HepG2 (cell line): ENCODE measurements at regions not wholly inside any gene's neighbourhood (a gene's known extent, or its start where the extent isn't known, plus 50 kb on each side); places are given as distances from the start of the nearest gene placed in this dataset.

Experiments used
- ATAC-seq: fragments of 200-7000 bp; cut with Tn5 transposase; 3 replicates; pipeline ENCODE4 v1.9.1; 2020; ENCODE audit warnings: mild to moderate bottlenecking, moderate library complexity
- BruUV-seq: library from RNA; stranded (reverse); fragments of 400-500 nt; replicated peaks from 2 replicates; lab custom pipeline; 2021; lab: Mats Ljungman, UMichigan
- CTCF ChIA-PET: fragments of 300-600 bp; formaldehyde crosslinking; extraction: SDS; loops from one replicate; lab custom pipeline; 2021; ENCODE audit warnings: low total read pairs, inconsistent platforms, low intra/inter-chr PET ratio; lab: Yijun Ruan, JAX
- POLR2A ChIA-PET: fragments of 350-600 bp; sonication (Branson Sonifier 250); formaldehyde crosslinking; loops from one replicate; lab custom pipeline; 2020; ENCODE audit warnings: antibody characterized with exemption, inconsistent platforms; lab: Yijun Ruan, JAX
- DNase-seq: peaks from one replicate; pipeline ENCODE4 v3.0.0-alpha.2; 2015; ENCODE audit warnings: low spot score
- FAIRE-seq: peaks from 3 replicates; lab custom pipeline; 2011; peaks lifted over from hg19 to GRCh38; lab: Jason Lieb, UNC
- H2AFZ ChIP-seq: one replicate; pipeline ENCODE4 v1.6.1; 2011; ENCODE audit warnings: low read length, inconsistent platforms
- H3K27ac ChIP-seq: fragments of 300-600 bp; 3 replicates; pipeline ENCODE4 v1.8.0; 2011; ENCODE audit warnings: mixed run types, mild to moderate bottlenecking, mixed read lengths, low read length, inconsistent platforms; ENCODE audit not compliant: insufficient read depth; ENCODE audit errors: extremely low read length
- H3K27me3 ChIP-seq, 2 experiments: fragments of 200-600 bp in 1 of 2; 2 replicates in 1 of 2; 3 replicates in 1 of 2; pipeline versions ENCODE4 v1.6.0 to v1.8.0; 2011; ENCODE audit warnings: low read length in 2 of 2, mild to moderate bottlenecking in 2 of 2, moderate library complexity in 2 of 2, inconsistent platforms in 1 of 2; ENCODE audit not compliant: insufficient read depth in 2 of 2, control insufficient read depth in 1 of 2
- H3K36me3 ChIP-seq, 2 experiments: fragments of 200-600 bp in 1 of 2; replicated peaks in 1 of 2; 2 replicates in 1 of 2; 3 replicates in 1 of 2; pipeline versions ENCODE4 v1.5.1 to v1.8.0; 2011; ENCODE audit warnings: low read length in 2 of 2, inconsistent platforms in 1 of 2; ENCODE audit not compliant: insufficient read depth in 2 of 2, control insufficient read depth in 1 of 2
- H3K4me1 ChIP-seq: 2 replicates; pipeline ENCODE4 v1.5.1; 2012; ENCODE audit warnings: low read length, inconsistent platforms; ENCODE audit not compliant: insufficient read depth
- H3K4me2 ChIP-seq: 2 replicates; pipeline ENCODE4 v1.6.0; 2011; ENCODE audit warnings: low read depth, low read length, inconsistent platforms
- H3K4me3 ChIP-seq, 3 experiments: fragments of 200-600 bp in 1 of 3; sonication (generic), shearing (Covaris generic) in 1 of 3; replicated peaks in 1 of 3; 2 replicates each; pipeline ENCODE4 v1.5.1; 2011 to 2016; ENCODE audit warnings: low read length in 3 of 3, inconsistent platforms in 2 of 3, low read depth in 2 of 3, mild to moderate bottlenecking in 2 of 3, control low read depth in 1 of 3, mixed read lengths in 1 of 3; ENCODE audit not compliant: insufficient read depth in 1 of 3
- H3K79me2 ChIP-seq: one replicate; pipeline ENCODE4 v1.6.1; 2011; ENCODE audit warnings: low read length, inconsistent platforms; ENCODE audit not compliant: insufficient read depth
- H3K9ac ChIP-seq: 2 replicates; pipeline ENCODE4 v1.6.0; 2011; ENCODE audit warnings: mild to moderate bottlenecking, low read depth, low read length, inconsistent platforms; ENCODE audit not compliant: insufficient read depth
- H3K9me3 ChIP-seq: 2 replicates; pipeline ENCODE4 v1.5.1; 2012; ENCODE audit warnings: mild to moderate bottlenecking, low read length
- H4K20me1 ChIP-seq: 2 replicates; pipeline ENCODE4 v1.6.0; 2011; ENCODE audit warnings: inconsistent platforms, mild to moderate bottlenecking, low read length, moderate library complexity; ENCODE audit not compliant: insufficient read depth
- ADNP ChIP-seq: sonication (generic); formaldehyde crosslinking; IDR thresholded peaks from 2 replicates; pipeline ENCODE4 v1.4.0; 2020; ENCODE audit warnings: missing genetic modification reagents
- CC2D1A ChIP-seq: sonication (generic); formaldehyde crosslinking; IDR thresholded peaks from 2 replicates; pipeline ENCODE4 v1.8.1; 2023; ENCODE audit warnings: mild to moderate bottlenecking, missing genetic modification reagents
- HCFC1 ChIP-seq: fragments of 150-350 bp; IDR thresholded peaks from 2 replicates; pipeline ENCODE4 v1.6.1; 2014; ENCODE audit warnings: low read depth, low read length
- IRX3 ChIP-seq: sonication (generic); formaldehyde crosslinking; IDR thresholded peaks from 2 replicates; pipeline ENCODE4 v1.8.1; 2023; ENCODE audit warnings: mild to moderate bottlenecking, low read depth, missing genetic modification reagents, borderline replicate concordance
- MAFG ChIP-seq: sonication (generic); formaldehyde crosslinking; IDR thresholded peaks from 2 replicates; pipeline ENCODE4 v1.5.1; 2020; ENCODE audit warnings: mild to moderate bottlenecking, missing genetic modification reagents
- RBFOX2 ChIP-seq: fragments of 200-400 bp; formaldehyde crosslinking; IDR thresholded peaks from 2 replicates; pipeline ENCODE4 v1.6.1; 2017; ENCODE audit warnings: low read depth, mild to moderate bottlenecking, low read length
- ZBTB21 ChIP-seq: sonication (generic); formaldehyde crosslinking; IDR thresholded peaks from 2 replicates; pipeline ENCODE4 v1.4.0; 2020; ENCODE audit warnings: missing genetic modification reagents
- ZNF350 ChIP-seq: sonication (generic); formaldehyde crosslinking; IDR thresholded peaks from 2 replicates; pipeline ENCODE4 v1.4.0; 2020; ENCODE audit warnings: mild to moderate bottlenecking, low read depth, missing genetic modification reagents, borderline replicate concordance
- ZSCAN21 ChIP-seq: sonication (generic); formaldehyde crosslinking; IDR thresholded peaks from 2 replicates; pipeline ENCODE4 v1.8.0; 2022; ENCODE audit warnings: mild to moderate bottlenecking, missing genetic modification reagents, moderate library complexity, borderline replicate concordance
- ZSCAN30 ChIP-seq: sonication (generic); formaldehyde crosslinking; IDR thresholded peaks from 2 replicates; pipeline ENCODE4 v1.5.0; 2020; ENCODE audit warnings: mild to moderate bottlenecking, missing genetic modification reagents
- WGBS: methylation state at CpG from one replicate; pipeline ENCODE4 v1.1.6; 2017; ENCODE audit warnings: low lambda C conversion rate; 5-methylcytosine and 5-hydroxymethylcytosine counted together
- in situ Hi-C: cut with HindIII; loops from 2 replicates; pipeline ENCODE4 v1.10.0; 2017; ENCODE audit warnings: low pct_unique_long_range_greater_than_20kb; ENCODE audit not compliant: extremely low pct_ligation_motif_present
- intact Hi-C: fragments of 100-400 bp; cut with micrococcal nuclease; formaldehyde crosslinking; loops from one replicate; pipeline ENCODE4 v1.10.0; 2022; ENCODE audit not compliant: unreplicated experiment
- TF ChIP-seq, protein P1 (sequence below): sonication (generic); formaldehyde crosslinking; IDR thresholded peaks from 2 replicates; pipeline ENCODE4 v1.5.0; 2020; ENCODE audit warnings: missing genetic modification reagents
- TF ChIP-seq, protein P2 (sequence below): sonication (generic); IDR thresholded peaks from 2 replicates; pipeline ENCODE4 v1.6.1; 2016; ENCODE audit warnings: low read depth, borderline replicate concordance
- TF ChIP-seq, protein P3 (sequence below): sonication (generic); formaldehyde crosslinking; IDR thresholded peaks from 2 replicates; pipeline ENCODE4 v1.5.0; 2020; ENCODE audit warnings: missing genetic modification reagents
- TF ChIP-seq, protein P4 (sequence below): sonication (generic); formaldehyde crosslinking; IDR thresholded peaks from 2 replicates; pipeline ENCODE4 v1.5.1; 2020; ENCODE audit warnings: mild to moderate bottlenecking, moderate library complexity, missing genetic modification reagents
- TF ChIP-seq, protein P5 (sequence below): sonication (generic); formaldehyde crosslinking; IDR thresholded peaks from 2 replicates; pipeline ENCODE4 v1.5.0; 2020; ENCODE audit warnings: missing genetic modification reagents
- TF ChIP-seq, protein P6 (sequence below): sonication (generic); formaldehyde crosslinking; IDR thresholded peaks from 2 replicates; pipeline ENCODE4 v1.5.0; 2020; ENCODE audit warnings: mild to moderate bottlenecking, missing genetic modification reagents
- TF ChIP-seq, protein P7 (sequence below): sonication (generic); formaldehyde crosslinking; IDR thresholded peaks from 2 replicates; pipeline ENCODE4 v1.9.0; 2021; ENCODE audit warnings: missing genetic modification reagents, mild to moderate bottlenecking, borderline replicate concordance

DNA sequence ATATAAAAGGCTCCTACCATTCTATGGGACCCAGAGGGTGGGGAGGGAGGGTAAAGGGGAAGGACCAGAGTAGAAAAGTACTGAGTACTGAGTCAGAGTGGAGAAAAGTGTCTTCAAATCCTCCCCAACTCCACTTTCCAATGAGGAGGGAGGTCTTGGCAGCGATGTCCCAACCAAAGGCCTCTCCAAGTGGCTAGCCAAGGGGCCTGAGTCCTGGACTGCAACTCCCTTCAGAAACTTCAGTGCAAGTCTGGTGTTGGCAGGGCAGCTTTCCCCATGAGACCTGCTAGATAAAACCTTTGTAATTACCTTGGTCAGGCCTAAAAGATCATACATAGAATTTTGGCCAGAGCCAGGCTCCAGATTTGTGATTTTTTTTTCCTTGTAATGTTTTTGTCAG lies 111.3 kb upstream of the TNPO1 start:
- CTCF ChIA-PET, result no interaction called here
- H3K9me3 ChIP-seq, result no peaks in the 10 kb centered on the region
- intact Hi-C loops, result no loop called here
- ATAC-seq (no peak), DNase-seq (no peak), FAIRE-seq (no peak)
- no peak overlapping the region for H3K9ac ChIP-seq
- POLR2A ChIA-PET, result no interaction called here
- WGBS, result 0% methylated on average over 1 of the region's 1 CpG
- H3K79me2 ChIP-seq, result no peaks in the 10 kb centered on the region
- H3K27ac ChIP-seq, result no peak overlapping the region
- H4K20me1 ChIP-seq, result no peaks in the 10 kb centered on the region
- in situ Hi-C loops, result no loop called here
- no peak overlapping the region for H2AFZ ChIP-seq
- H3K4me1 ChIP-seq, result peaks cover 10% of the 10 kb centered on the region
- no TSS peak for BruUV-seq
- H3K36me3 ChIP-seq, result no peaks in the 10 kb centered on the region
- H3K27me3 ChIP-seq, result peaks cover 0 to 2% of the 10 kb centered on the region in 2 experiments; a peak in 4 of 5 replicates
- H3K4me3 ChIP-seq, result no peak overlapping the region
- no peak overlapping the region for H3K4me2 ChIP-seq
- no peak for TF ChIP-seq IRX3
- TF ChIP-seq, protein P1, sequence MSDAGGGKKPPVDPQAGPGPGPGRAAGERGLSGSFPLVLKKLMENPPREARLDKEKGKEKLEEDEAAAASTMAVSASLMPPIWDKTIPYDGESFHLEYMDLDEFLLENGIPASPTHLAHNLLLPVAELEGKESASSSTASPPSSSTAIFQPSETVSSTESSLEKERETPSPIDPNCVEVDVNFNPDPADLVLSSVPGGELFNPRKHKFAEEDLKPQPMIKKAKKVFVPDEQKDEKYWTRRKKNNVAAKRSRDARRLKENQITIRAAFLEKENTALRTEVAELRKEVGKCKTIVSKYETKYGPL (CRISPR knock-in tag), result no peak
- TF ChIP-seq ZSCAN21 (CRISPR knock-in tag), result no peak
- TF ChIP-seq RBFOX2, result no peak
- no peak for TF ChIP-seq ZBTB21
- TF ChIP-seq, protein P2, sequence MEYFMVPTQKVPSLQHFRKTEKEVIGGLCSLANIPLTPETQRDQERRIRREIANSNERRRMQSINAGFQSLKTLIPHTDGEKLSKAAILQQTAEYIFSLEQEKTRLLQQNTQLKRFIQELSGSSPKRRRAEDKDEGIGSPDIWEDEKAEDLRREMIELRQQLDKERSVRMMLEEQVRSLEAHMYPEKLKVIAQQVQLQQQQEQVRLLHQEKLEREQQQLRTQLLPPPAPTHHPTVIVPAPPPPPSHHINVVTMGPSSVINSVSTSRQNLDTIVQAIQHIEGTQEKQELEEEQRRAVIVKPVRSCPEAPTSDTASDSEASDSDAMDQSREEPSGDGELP, result no peak
- no peak for TF ChIP-seq MAFG (CRISPR knock-in tag)
- TF ChIP-seq, protein P3, sequence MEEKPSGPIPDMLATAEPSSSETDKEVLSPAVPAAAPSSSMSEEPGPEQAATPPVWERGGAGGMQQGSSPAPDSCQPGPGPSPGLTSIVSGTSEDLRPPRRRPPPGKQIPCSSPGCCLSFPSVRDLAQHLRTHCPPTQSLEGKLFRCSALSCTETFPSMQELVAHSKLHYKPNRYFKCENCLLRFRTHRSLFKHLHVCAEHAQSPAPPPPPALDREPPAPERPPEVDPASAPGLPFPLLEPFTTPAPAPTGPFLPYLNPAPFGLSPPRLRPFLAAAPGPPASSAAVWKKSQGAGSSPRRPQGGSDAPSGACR, result no peak
- TF ChIP-seq, protein P4, sequence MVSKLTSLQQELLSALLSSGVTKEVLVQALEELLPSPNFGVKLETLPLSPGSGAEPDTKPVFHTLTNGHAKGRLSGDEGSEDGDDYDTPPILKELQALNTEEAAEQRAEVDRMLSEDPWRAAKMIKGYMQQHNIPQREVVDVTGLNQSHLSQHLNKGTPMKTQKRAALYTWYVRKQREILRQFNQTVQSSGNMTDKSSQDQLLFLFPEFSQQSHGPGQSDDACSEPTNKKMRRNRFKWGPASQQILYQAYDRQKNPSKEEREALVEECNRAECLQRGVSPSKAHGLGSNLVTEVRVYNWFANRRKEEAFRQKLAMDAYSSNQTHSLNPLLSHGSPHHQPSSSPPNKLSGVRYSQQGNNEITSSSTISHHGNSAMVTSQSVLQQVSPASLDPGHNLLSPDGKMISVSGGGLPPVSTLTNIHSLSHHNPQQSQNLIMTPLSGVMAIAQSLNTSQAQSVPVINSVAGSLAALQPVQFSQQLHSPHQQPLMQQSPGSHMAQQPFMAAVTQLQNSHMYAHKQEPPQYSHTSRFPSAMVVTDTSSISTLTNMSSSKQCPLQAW (CRISPR knock-in tag), result no peak
- TF ChIP-seq, protein P5, sequence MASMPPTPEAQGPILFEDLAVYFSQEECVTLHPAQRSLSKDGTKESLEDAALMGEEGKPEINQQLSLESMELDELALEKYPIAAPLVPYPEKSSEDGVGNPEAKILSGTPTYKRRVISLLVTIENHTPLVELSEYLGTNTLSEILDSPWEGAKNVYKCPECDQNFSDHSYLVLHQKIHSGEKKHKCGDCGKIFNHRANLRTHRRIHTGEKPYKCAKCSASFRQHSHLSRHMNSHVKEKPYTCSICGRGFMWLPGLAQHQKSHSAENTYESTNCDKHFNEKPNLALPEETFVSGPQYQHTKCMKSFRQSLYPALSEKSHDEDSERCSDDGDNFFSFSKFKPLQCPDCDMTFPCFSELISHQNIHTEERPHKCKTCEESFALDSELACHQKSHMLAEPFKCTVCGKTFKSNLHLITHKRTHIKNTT (CRISPR knock-in tag), result no peak
- TF ChIP-seq ZSCAN30 (CRISPR knock-in tag), result no peak
- TF ChIP-seq, protein P6, sequence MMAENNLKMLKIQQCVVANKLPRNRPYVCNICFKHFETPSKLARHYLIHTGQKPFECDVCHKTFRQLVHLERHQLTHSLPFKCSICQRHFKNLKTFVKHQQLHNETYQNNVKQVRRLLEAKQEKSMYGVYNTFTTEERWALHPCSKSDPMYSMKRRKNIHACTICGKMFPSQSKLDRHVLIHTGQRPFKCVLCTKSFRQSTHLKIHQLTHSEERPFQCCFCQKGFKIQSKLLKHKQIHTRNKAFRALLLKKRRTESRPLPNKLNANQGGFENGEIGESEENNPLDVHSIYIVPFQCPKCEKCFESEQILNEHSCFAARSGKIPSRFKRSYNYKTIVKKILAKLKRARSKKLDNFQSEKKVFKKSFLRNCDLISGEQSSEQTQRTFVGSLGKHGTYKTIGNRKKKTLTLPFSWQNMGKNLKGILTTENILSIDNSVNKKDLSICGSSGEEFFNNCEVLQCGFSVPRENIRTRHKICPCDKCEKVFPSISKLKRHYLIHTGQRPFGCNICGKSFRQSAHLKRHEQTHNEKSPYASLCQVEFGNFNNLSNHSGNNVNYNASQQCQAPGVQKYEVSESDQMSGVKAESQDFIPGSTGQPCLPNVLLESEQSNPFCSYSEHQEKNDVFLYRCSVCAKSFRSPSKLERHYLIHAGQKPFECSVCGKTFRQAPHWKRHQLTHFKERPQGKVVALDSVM, result no peak
- no peak for TF ChIP-seq CC2D1A (CRISPR knock-in tag)
- no peak for TF ChIP-seq ZNF350 (CRISPR knock-in tag)
- TF ChIP-seq, protein P7, sequence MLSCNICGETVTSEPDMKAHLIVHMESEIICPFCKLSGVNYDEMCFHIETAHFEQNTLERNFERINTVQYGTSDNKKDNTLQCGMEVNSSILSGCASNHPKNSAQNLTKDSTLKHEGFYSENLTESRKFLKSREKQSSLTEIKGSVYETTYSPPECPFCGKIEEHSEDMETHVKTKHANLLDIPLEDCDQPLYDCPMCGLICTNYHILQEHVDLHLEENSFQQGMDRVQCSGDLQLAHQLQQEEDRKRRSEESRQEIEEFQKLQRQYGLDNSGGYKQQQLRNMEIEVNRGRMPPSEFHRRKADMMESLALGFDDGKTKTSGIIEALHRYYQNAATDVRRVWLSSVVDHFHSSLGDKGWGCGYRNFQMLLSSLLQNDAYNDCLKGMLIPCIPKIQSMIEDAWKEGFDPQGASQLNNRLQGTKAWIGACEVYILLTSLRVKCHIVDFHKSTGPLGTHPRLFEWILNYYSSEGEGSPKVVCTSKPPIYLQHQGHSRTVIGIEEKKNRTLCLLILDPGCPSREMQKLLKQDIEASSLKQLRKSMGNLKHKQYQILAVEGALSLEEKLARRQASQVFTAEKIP (CRISPR knock-in tag), result no peak
- TF ChIP-seq ADNP (CRISPR knock-in tag), result no peak
- no peak for TF ChIP-seq HCFC1
